GM23248 (cell line): ENCODE measurements at regions not wholly inside any gene's neighbourhood (a gene's known extent, or its start where the extent isn't known, plus 50 kb on each side); places are given as distances from the start of the nearest gene placed in this dataset.

Experiments
- EZH2 ChIP-seq: fragments of 200-600 bp; sonication (generic); IDR thresholded peaks from 2 replicates; pipeline ENCODE4 v1.6.1; 2018; ENCODE audit warnings: antibody characterized with exemption, mild to moderate bottlenecking; ENCODE audit not compliant: insufficient read depth, poor library complexity, severe bottlenecking
- EZH2phosphoT487 ChIP-seq: fragments of 200-600 bp; sonication (generic); IDR thresholded peaks from 2 replicates; pipeline ENCODE4 v1.6.1; 2018; ENCODE audit warnings: antibody characterized with exemption, moderate library complexity, mild to moderate bottlenecking, low read depth; ENCODE audit not compliant: insufficient read depth

- TF ChIP-seq EZH2phosphoT487, result no peak
- no peak for TF ChIP-seq EZH2
Observed at GRCh38 chr11:97865424-97866012, 1155.2 kb upstream of the CNTN5 start.
